ENCODE measurements at regions not wholly inside any gene's neighbourhood (a gene's known extent, or its start where the extent isn't known, plus 50 kb on each side); places are given as distances from the start of the nearest gene placed in this dataset.

DNA sequence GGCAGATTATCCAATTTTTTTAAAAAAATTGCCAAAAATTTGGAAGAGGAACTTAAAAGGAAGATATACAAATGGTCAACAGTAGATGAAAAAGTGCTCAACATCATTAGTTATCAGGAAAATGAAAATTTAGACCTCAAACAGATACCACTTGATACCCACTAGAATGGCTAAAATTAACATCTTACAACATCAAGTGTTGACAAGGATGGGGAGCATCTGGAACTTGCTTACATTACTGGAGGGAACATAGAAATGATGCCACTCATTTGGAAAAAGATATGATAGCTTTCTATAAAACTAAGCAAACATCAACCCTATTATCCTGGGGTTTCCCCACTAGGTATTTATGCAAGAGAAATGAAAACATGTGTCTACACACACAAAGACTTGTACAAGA, 284.5 kb upstream of the CHRNA7 start:
- Histone ChIP-seq H3K79me2 (ENCODE audit: control insufficient read depth, insufficient read depth, low read length) (no peaks in the 10 kb centered on the region), H3K4me3 (ENCODE audit: low read length) (no peak overlapping the region), H2BK15ac (replicated peaks; ENCODE audit: low read depth) (no peak overlapping the region), H3K4ac (ENCODE audit: low read depth, low read length) (no peak overlapping the region), H3K36me3 (ENCODE audit: control insufficient read depth, insufficient read depth, low read length) (no peaks in the 10 kb centered on the region), H3K9ac (ENCODE audit: low read length) (no peak overlapping the region), H3K79me1 (ENCODE audit: low read length) (no peaks in the 10 kb centered on the region), H4K8ac (ENCODE audit: low read depth, low read length) (no peak overlapping the region), H3K4me2 (ENCODE audit: low read length) (no peak overlapping the region), H2BK5ac (ENCODE audit: low read length) (no peak overlapping the region), H4K5ac (ENCODE audit: low read length) (no peak overlapping the region), H2AK5ac (ENCODE audit: low read length) (no peak overlapping the region), H3K27ac (ENCODE audit: low read depth, low read length) (no peak overlapping the region), H3K27me3 (ENCODE audit: insufficient read depth, low read length, poor library complexity) (no peaks in the 10 kb centered on the region), H3K4me1 (ENCODE audit: control insufficient read depth, low read depth, low read length) (no peaks in the 10 kb centered on the region), H3K56ac (ENCODE audit: low read length) (no peak overlapping the region), H3K18ac (ENCODE audit: low read length) (no peak overlapping the region), H3K23ac (ENCODE audit: low read length) (no peak overlapping the region), H2BK120ac (ENCODE audit: low read depth, low read length) (no peak overlapping the region)
- DNase-seq, result no peak

- no peak overlapping the region for H3K4ac ChIP-seq (ENCODE audit: low read depth, low read length)
- H2BK5ac ChIP-seq (ENCODE audit: low read length), result no peak overlapping the region
- WGBS (ENCODE audit: extremely low coverage, insufficient coverage, low lambda C conversion rate), result 100% methylated on average over 1 of the region's 2 CpGs
- H3K4me3 ChIP-seq (ENCODE audit: low read length), result no peak overlapping the region
- H2BK120ac ChIP-seq (ENCODE audit: low read depth, low read length), result no peak overlapping the region
- no peak overlapping the region for H3K9ac ChIP-seq (ENCODE audit: low read length)
- no peak overlapping the region for H3K27ac ChIP-seq (ENCODE audit: low read depth, low read length)
- no peak overlapping the region for H3K18ac ChIP-seq (ENCODE audit: low read length)
- H3K79me1 ChIP-seq (ENCODE audit: low read length), result no peaks in the 10 kb centered on the region
- H3K56ac ChIP-seq (ENCODE audit: low read length), result no peak overlapping the region
- no peak overlapping the region for H3K23ac ChIP-seq (ENCODE audit: low read length)
- H2AK5ac ChIP-seq (ENCODE audit: low read length), result no peak overlapping the region
- H4K5ac ChIP-seq (ENCODE audit: low read length), result no peak overlapping the region
- H3K36me3 ChIP-seq (ENCODE audit: control insufficient read depth, insufficient read depth, low read length), result no peaks in the 10 kb centered on the region
- no peaks in the 10 kb centered on the region for H3K27me3 ChIP-seq (ENCODE audit: insufficient read depth, low read length, poor library complexity)
- no peaks in the 10 kb centered on the region for H3K79me2 ChIP-seq (ENCODE audit: control insufficient read depth, insufficient read depth, low read length)
- H3K4me1 ChIP-seq (ENCODE audit: control insufficient read depth, low read depth, low read length), result no peaks in the 10 kb centered on the region
- H2BK15ac ChIP-seq (replicated peaks; ENCODE audit: low read depth), result no peak overlapping the region
- H3K4me2 ChIP-seq (ENCODE audit: low read length), result no peak overlapping the region
- no peak for DNase-seq
- no peak overlapping the region for H4K8ac ChIP-seq (ENCODE audit: low read depth, low read length)
Observed at GRCh38 chr15:31752065-31752762, 278.1 kb upstream of the CHRNA7 start.

- Histone ChIP-seq H2BK5ac (ENCODE audit: low read length) (no peak overlapping the region), H3K4me2 (ENCODE audit: low read length) (no peak overlapping the region), H3K27ac (ENCODE audit: low read depth, low read length) (no peak overlapping the region), H3K36me3 (ENCODE audit: control insufficient read depth, insufficient read depth, low read length) (no peaks in the 10 kb centered on the region), H3K79me1 (ENCODE audit: low read length) (no peaks in the 10 kb centered on the region), H3K9ac (ENCODE audit: low read length) (no peak overlapping the region), H4K8ac (ENCODE audit: low read depth, low read length) (no peak overlapping the region), H3K4me1 (ENCODE audit: control insufficient read depth, low read depth, low read length) (no peaks in the 10 kb centered on the region), H3K4me3 (ENCODE audit: low read length) (no peak overlapping the region), H2AK5ac (ENCODE audit: low read length) (no peak overlapping the region), H2BK15ac (replicated peaks; ENCODE audit: low read depth) (no peak overlapping the region), H4K5ac (ENCODE audit: low read length) (no peak overlapping the region), H3K27me3 (ENCODE audit: insufficient read depth, low read length, poor library complexity) (no peaks in the 10 kb centered on the region), H3K4ac (ENCODE audit: low read depth, low read length) (no peak overlapping the region), H3K56ac (ENCODE audit: low read length) (no peak overlapping the region), H3K23ac (ENCODE audit: low read length) (no peak overlapping the region), H3K18ac (ENCODE audit: low read length) (no peak overlapping the region), H3K79me2 (ENCODE audit: control insufficient read depth, insufficient read depth, low read length) (no peaks in the 10 kb centered on the region), H2BK120ac (ENCODE audit: low read depth, low read length) (no peak overlapping the region)
- no CpG with 5 or more reads among the region's 3 CpGs for WGBS (ENCODE audit: extremely low coverage, insufficient coverage, low lambda C conversion rate)
- DNase-seq, result no peak
Observed at GRCh38 chr15:31752905-31753304, 277.4 kb upstream of the CHRNA7 start.

DNA sequence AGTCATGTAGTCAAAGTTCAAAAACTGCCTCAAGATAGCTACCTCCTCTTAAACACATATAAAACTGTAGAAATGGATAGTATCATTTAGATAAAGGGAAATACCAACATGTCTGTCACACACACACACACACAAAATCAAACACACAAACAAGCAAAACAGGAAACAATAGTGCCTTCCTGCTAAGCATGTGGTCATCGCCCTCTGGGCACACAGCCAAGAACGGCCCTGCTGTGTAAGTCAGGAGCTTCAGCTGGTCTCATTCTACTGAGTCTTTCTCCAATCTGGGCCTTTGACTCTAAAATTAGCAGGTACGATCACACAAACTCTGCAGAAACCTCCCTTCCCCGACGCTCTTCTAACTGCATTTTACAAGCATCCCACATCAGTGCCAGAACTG, 272.2 kb upstream of the CHRNA7 start:
- no peak overlapping the region for H3K4me2 ChIP-seq (ENCODE audit: low read length)
- H3K79me2 ChIP-seq (ENCODE audit: control insufficient read depth, insufficient read depth, low read length), result no peaks in the 10 kb centered on the region
- no peaks in the 10 kb centered on the region for H3K79me1 ChIP-seq (ENCODE audit: low read length)
- H3K27ac ChIP-seq (ENCODE audit: low read depth, low read length), result no peak overlapping the region
- H3K23ac ChIP-seq (ENCODE audit: low read length), result no peak overlapping the region
- H3K4me1 ChIP-seq (ENCODE audit: control insufficient read depth, low read depth, low read length), result no peaks in the 10 kb centered on the region
- no peak overlapping the region for H3K4ac ChIP-seq (ENCODE audit: low read depth, low read length)
- DNase-seq, result peak; percentile 57
- no peak overlapping the region for H3K18ac ChIP-seq (ENCODE audit: low read length)
- no peak overlapping the region for H4K5ac ChIP-seq (ENCODE audit: low read length)
- no peak overlapping the region for H4K8ac ChIP-seq (ENCODE audit: low read depth, low read length)
- H3K27me3 ChIP-seq (ENCODE audit: insufficient read depth, low read length, poor library complexity), result no peaks in the 10 kb centered on the region
- H3K9ac ChIP-seq (ENCODE audit: low read length), result no peak overlapping the region
- no peak overlapping the region for H2BK5ac ChIP-seq (ENCODE audit: low read length)
- no peak overlapping the region for H2BK15ac ChIP-seq (replicated peaks; ENCODE audit: low read depth)
- no peak overlapping the region for H2AK5ac ChIP-seq (ENCODE audit: low read length)
- H3K56ac ChIP-seq (ENCODE audit: low read length), result no peak overlapping the region
- H2BK120ac ChIP-seq (ENCODE audit: low read depth, low read length), result no peak overlapping the region
- no peaks in the 10 kb centered on the region for H3K36me3 ChIP-seq (ENCODE audit: control insufficient read depth, insufficient read depth, low read length)
- no peak overlapping the region for H3K4me3 ChIP-seq (ENCODE audit: low read length)
- no CpG with 5 or more reads among the region's 5 CpGs for WGBS (ENCODE audit: extremely low coverage, insufficient coverage, low lambda C conversion rate)

GRCh38 chr15:31768055-31768454, 262.3 kb upstream of the CHRNA7 start:
- Histone ChIP-seq H3K4me3 (ENCODE audit: low read length) (no peak overlapping the region), H4K8ac (ENCODE audit: low read depth, low read length) (no peak overlapping the region), H2BK5ac (ENCODE audit: low read length) (no peak overlapping the region), H3K18ac (ENCODE audit: low read length) (no peak overlapping the region), H3K9ac (ENCODE audit: low read length) (no peak overlapping the region), H4K5ac (ENCODE audit: low read length) (no peak overlapping the region), H2AK5ac (ENCODE audit: low read length) (no peak overlapping the region), H2BK120ac (ENCODE audit: low read depth, low read length) (no peak overlapping the region), H3K27ac (ENCODE audit: low read depth, low read length) (no peak overlapping the region), H3K4ac (ENCODE audit: low read depth, low read length) (no peak overlapping the region), H3K27me3 (ENCODE audit: insufficient read depth, low read length, poor library complexity) (no peaks in the 10 kb centered on the region), H3K79me2 (ENCODE audit: control insufficient read depth, insufficient read depth, low read length) (no peaks in the 10 kb centered on the region), H3K56ac (ENCODE audit: low read length) (no peak overlapping the region), H3K23ac (ENCODE audit: low read length) (no peak overlapping the region), H3K79me1 (ENCODE audit: low read length) (no peaks in the 10 kb centered on the region), H2BK15ac (replicated peaks; ENCODE audit: low read depth) (no peak overlapping the region), H3K4me2 (ENCODE audit: low read length) (no peak overlapping the region), H3K4me1 (ENCODE audit: control insufficient read depth, low read depth, low read length) (no peaks in the 10 kb centered on the region), H3K36me3 (ENCODE audit: control insufficient read depth, insufficient read depth, low read length) (no peaks in the 10 kb centered on the region)
- no CpG with 5 or more reads among the region's 13 CpGs for WGBS (ENCODE audit: extremely low coverage, insufficient coverage, low lambda C conversion rate)
- DNase-seq, result no peak

DNA sequence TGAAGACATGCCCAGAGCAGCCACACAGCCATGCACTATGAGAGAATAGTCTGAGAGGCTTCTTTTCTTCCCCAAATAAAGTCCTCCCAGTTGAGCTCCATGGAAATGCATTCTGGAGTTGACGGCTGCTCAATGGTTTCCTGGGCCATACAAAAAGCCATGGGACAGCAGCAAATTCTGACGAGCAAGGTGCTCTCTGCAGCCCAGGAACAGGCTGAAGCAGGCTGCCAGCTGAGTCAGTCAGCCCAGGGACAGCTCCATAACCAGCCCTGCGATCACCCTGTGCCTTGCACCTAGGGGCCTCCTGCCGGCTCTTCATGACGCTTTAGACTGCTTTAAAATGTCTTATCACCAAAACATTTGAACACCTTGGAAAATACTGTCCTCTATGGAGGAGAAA, 256.3 kb upstream of the CHRNA7 start:
- no peak overlapping the region for H2BK5ac ChIP-seq (ENCODE audit: low read length)
- H3K4me1 ChIP-seq (ENCODE audit: control insufficient read depth, low read depth, low read length), result no peaks in the 10 kb centered on the region
- no peak overlapping the region for H3K4me2 ChIP-seq (ENCODE audit: low read length)
- H3K18ac ChIP-seq (ENCODE audit: low read length), result no peak overlapping the region
- no peak overlapping the region for H2BK15ac ChIP-seq (replicated peaks; ENCODE audit: low read depth)
- H3K79me1 ChIP-seq (ENCODE audit: low read length), result no peaks in the 10 kb centered on the region
- H3K27me3 ChIP-seq (ENCODE audit: insufficient read depth, low read length, poor library complexity), result no peaks in the 10 kb centered on the region
- H3K4ac ChIP-seq (ENCODE audit: low read depth, low read length), result no peak overlapping the region
- no peaks in the 10 kb centered on the region for H3K36me3 ChIP-seq (ENCODE audit: control insufficient read depth, insufficient read depth, low read length)
- H3K23ac ChIP-seq (ENCODE audit: low read length), result no peak overlapping the region
- H4K8ac ChIP-seq (ENCODE audit: low read depth, low read length), result no peak overlapping the region
- no CpG with 5 or more reads among the region's 5 CpGs for WGBS (ENCODE audit: extremely low coverage, insufficient coverage, low lambda C conversion rate)
- no peaks in the 10 kb centered on the region for H3K79me2 ChIP-seq (ENCODE audit: control insufficient read depth, insufficient read depth, low read length)
- H2BK120ac ChIP-seq (ENCODE audit: low read depth, low read length), result no peak overlapping the region
- no peak overlapping the region for H3K27ac ChIP-seq (ENCODE audit: low read depth, low read length)
- no peak overlapping the region for H3K9ac ChIP-seq (ENCODE audit: low read length)
- no peak overlapping the region for H3K4me3 ChIP-seq (ENCODE audit: low read length)
- H2AK5ac ChIP-seq (ENCODE audit: low read length), result no peak overlapping the region
- no peak overlapping the region for H4K5ac ChIP-seq (ENCODE audit: low read length)
- no peak for DNase-seq
- no peak overlapping the region for H3K56ac ChIP-seq (ENCODE audit: low read length)
